GM12878 (cell line): ENCODE measurements at regions not wholly inside any gene's neighbourhood (a gene's known extent, or its start where the extent isn't known, plus 50 kb on each side); places are given as distances from the start of the nearest gene placed in this dataset.

ENCODE experiments used
- ATAC-seq: fragments of 200-7000 bp; cut with Tn5 transposase; 3 replicates; pipeline ENCODE4 v1.9.1; 2020; ENCODE audit warnings: mild to moderate bottlenecking, moderate library complexity
- BruUV-seq: library from RNA; stranded (reverse); fragments of 400-500 nt; replicated peaks from 2 replicates; lab custom pipeline; 2021; lab: Mats Ljungman, UMichigan
- CTCF ChIA-PET: fragments of 300-600 bp; sonication (Branson Sonifier 250); formaldehyde crosslinking; extraction: SDS; loops from one replicate; lab custom pipeline; 2021; ENCODE audit warnings: inconsistent platforms; lab: Yijun Ruan, JAX
- POLR2A ChIA-PET: fragments of 350-600 bp; formaldehyde crosslinking; extraction: SDS; loops from one replicate; lab custom pipeline; 2021; ENCODE audit warnings: inconsistent platforms; lab: Charles Lee
- RAD21 ChIA-PET: fragments of 300-600 bp; sonication (Branson Sonifier 250); formaldehyde crosslinking; loops from one replicate; lab custom pipeline; 2023; ENCODE audit warnings: antibody characterized with exemption; ENCODE audit not compliant: unreplicated experiment; lab: Charles Lee
- SMC1A ChIA-PET: fragments of 300-600 bp; sonication (Branson Sonifier 250); formaldehyde crosslinking; loops from one replicate; lab custom pipeline; 2023; ENCODE audit not compliant: unreplicated experiment, uncharacterized antibody; lab: Charles Lee
- DNase-seq: peaks from one replicate; pipeline ENCODE4 v3.0.0-alpha.2; 2011; ENCODE audit warnings: low read depth, low spot score
- FAIRE-seq: peaks from 3 replicates; lab custom pipeline; 2011; peaks lifted over from hg19 to GRCh38; lab: Jason Lieb, UNC
- H2AFZ ChIP-seq: 2 replicates; pipeline ENCODE4 v1.6.0; 2011; ENCODE audit warnings: low read depth, low read length, control low read depth; ENCODE audit not compliant: control insufficient read depth
- H3K27ac ChIP-seq: 2 replicates; pipeline ENCODE4 v1.5.1; 2011; ENCODE audit warnings: control low read depth; ENCODE audit not compliant: control insufficient read depth, insufficient read depth
- H3K27me3 ChIP-seq, 2 experiments: replicated peaks in 1 of 2; 2 replicates each; pipeline versions ENCODE4 v1.6.0 to v1.6.1; 2011; ENCODE audit warnings: low read length in 1 of 2; ENCODE audit not compliant: control insufficient read depth in 2 of 2, insufficient read depth in 2 of 2
- H3K36me3 ChIP-seq, 2 experiments: 2 replicates each; pipeline ENCODE4 v1.5.1; 2011; ENCODE audit warnings: low read length in 1 of 2; ENCODE audit not compliant: control insufficient read depth in 2 of 2, insufficient read depth in 2 of 2
- H3K4me1 ChIP-seq: 2 replicates; pipeline ENCODE4 v1.6.1; 2011; ENCODE audit warnings: mild to moderate bottlenecking, low read length, moderate library complexity, mixed read lengths; ENCODE audit not compliant: control insufficient read depth, insufficient read depth
- H3K4me2 ChIP-seq: 2 replicates; pipeline ENCODE4 v1.6.0; 2011; ENCODE audit warnings: control low read depth; ENCODE audit not compliant: control insufficient read depth, insufficient read depth
- H3K4me3 ChIP-seq: fragments of 200-600 bp; sonication (generic); 2 replicates; pipeline ENCODE4 v1.5.1; 2016
- H3K79me2 ChIP-seq: 2 replicates; pipeline ENCODE4 v1.6.0; 2011; ENCODE audit warnings: low read length; ENCODE audit not compliant: control insufficient read depth, insufficient read depth
- H3K9ac ChIP-seq: 2 replicates; pipeline ENCODE4 v1.8.0; 2011; ENCODE audit warnings: low read length, control low read depth, mixed read lengths; ENCODE audit not compliant: control insufficient read depth, insufficient read depth
- H3K9me3 ChIP-seq: replicated peaks from 3 replicates; pipeline ENCODE4 v1.5.1; 2011; ENCODE audit warnings: mild to moderate bottlenecking, low read length; ENCODE audit not compliant: control insufficient read depth, insufficient read depth
- H4K20me1 ChIP-seq: 2 replicates; pipeline ENCODE4 v1.6.0; 2011; ENCODE audit not compliant: control insufficient read depth, insufficient read depth
- EGR1 ChIP-seq, 2 experiments: IDR thresholded peaks; 1 replicate in 1 of 2; 2 replicates in 1 of 2; pipeline ENCODE4 v1.6.1; 2011 to 2012; ENCODE audit warnings: low read depth in 2 of 2, low read length in 2 of 2, borderline replicate concordance in 1 of 2, mild to moderate bottlenecking in 1 of 2, moderate library complexity in 1 of 2
- FOXM1 ChIP-seq: IDR thresholded peaks from 2 replicates; pipeline ENCODE4 v1.6.1; 2012; ENCODE audit warnings: low read depth, mild to moderate bottlenecking, inconsistent platforms, low read length, moderate library complexity
- GABPA ChIP-seq: IDR thresholded peaks from 2 replicates; pipeline ENCODE4 v1.6.1; 2014; ENCODE audit warnings: antibody characterized with exemption, low read depth, mild to moderate bottlenecking, inconsistent platforms
- NR2F1 ChIP-seq: fragments of 450-650 bp; conservative IDR thresholded peaks from 2 replicates; pipeline ENCODE4 v1.6.1; 2017; ENCODE audit warnings: mild to moderate bottlenecking
- RAD21 ChIP-seq: IDR thresholded peaks from 2 replicates; pipeline ENCODE4 v1.6.1; 2011; ENCODE audit warnings: mild to moderate bottlenecking, low read depth, low read length, moderate library complexity; ENCODE audit not compliant: insufficient read depth
- SUPT20H ChIP-seq: IDR thresholded peaks from 2 replicates; pipeline ENCODE4 v1.6.1; 2011; ENCODE audit warnings: low read depth, mild to moderate bottlenecking, low read length, moderate library complexity, borderline replicate concordance; ENCODE audit not compliant: control insufficient read depth
- TAF1 ChIP-seq: IDR thresholded peaks from 2 replicates; pipeline ENCODE4 v1.6.1; 2011; ENCODE audit warnings: mild to moderate bottlenecking, low read depth, low read length, borderline replicate concordance
- WRNIP1 ChIP-seq: IDR thresholded peaks from 2 replicates; pipeline ENCODE4 v1.6.1; 2011; ENCODE audit warnings: low read depth, low read length, improper control_type of control experiment, borderline replicate concordance
- ZNF274 ChIP-seq: IDR thresholded peaks from one replicate; pipeline ENCODE4 v1.8.0; 2011; ENCODE audit not compliant: insufficient read length, insufficient read depth
- WGBS: methylation state at CpG from one replicate; pipeline ENCODE4 v1.1.6; 2016; ENCODE audit warnings: low lambda C conversion rate; ENCODE audit not compliant: insufficient replicate concordance, insufficient coverage; ENCODE audit errors: missing lambda C conversion rate; 5-methylcytosine and 5-hydroxymethylcytosine counted together
- in situ Hi-C: fragments of 300-500 bp; cut with MboI; formaldehyde crosslinking; loops from 9 replicates; pipeline ENCODE4 v1.14.3; 2018; ENCODE audit warnings: mixed read lengths
- intact Hi-C: fragments of 100-400 bp; cut with micrococcal nuclease; formaldehyde crosslinking; loops from one replicate; pipeline ENCODE4 v1.14.2; 2022; ENCODE audit not compliant: unreplicated experiment
- TF ChIP-seq, protein P1 (sequence below): fragments of 150-350 bp; IDR thresholded peaks from 2 replicates; pipeline ENCODE4 v1.6.1; 2016; ENCODE audit warnings: low read depth, low read length
- TF ChIP-seq, protein P2 (sequence below): fragments of 450-650 bp; IDR thresholded peaks from 2 replicates; pipeline ENCODE4 v1.6.1; 2016; ENCODE audit warnings: mild to moderate bottlenecking

DNA sequence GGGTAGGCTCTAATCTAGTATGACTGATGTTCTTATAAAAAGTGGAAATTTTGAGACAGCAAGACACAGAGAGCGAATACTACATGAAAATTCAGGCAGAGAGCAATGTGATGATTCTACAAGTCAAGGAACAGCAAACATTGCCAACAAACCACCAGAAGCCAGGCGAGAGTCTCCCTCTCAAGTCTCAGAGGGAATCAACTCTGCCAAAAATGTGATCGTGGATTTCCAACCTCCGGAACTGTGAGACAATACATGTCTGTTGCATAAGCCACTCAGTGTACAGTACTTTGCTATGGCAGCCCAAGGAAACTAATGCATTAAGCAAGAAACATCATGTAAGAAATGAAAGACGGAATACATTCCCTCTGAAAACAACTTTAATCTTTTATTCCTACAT is 52.1 kb upstream of the CCNG1 start (continued):
- TF ChIP-seq NR2F1 (no peak), RAD21 (no peak)

DNA sequence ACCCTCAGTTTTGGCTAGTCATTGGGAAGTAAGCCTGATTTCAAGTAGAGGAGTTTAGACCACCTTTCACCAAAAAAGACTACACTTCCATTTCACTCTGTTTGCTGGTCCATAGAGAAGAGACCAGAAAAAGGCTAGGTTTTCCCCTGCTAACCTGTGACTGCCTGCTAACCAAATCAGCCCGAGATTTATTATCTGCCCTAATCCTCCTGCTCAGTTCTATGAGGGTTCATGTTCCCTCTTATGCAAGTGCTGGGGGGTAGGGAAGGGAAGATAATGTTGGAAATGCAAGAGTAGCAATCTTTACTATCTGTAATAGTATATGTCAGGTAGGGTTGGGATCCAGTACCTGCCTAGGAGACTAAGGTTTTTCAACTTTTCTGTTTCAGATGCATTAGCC is 51.6 kb upstream of the CCNG1 start:
- POLR2A ChIA-PET = no interaction called here
- FAIRE-seq (no peak), ATAC-seq (no peak), DNase-seq (no peak)
- SMC1A ChIA-PET = no interaction called here
- 4% methylated on average over 1 of the region's 1 CpG for WGBS
- in situ Hi-C loops = no loop called here
- Histone ChIP-seq H3K36me3 (no peaks in the 10 kb centered on the region), H3K4me1 (no peaks in the 10 kb centered on the region), H3K9ac (no peak overlapping the region), H3K4me2 (no peak overlapping the region), H2AFZ (no peak overlapping the region), H3K27ac (no peak overlapping the region), H3K4me3 (no peak overlapping the region), H3K79me2 (no peaks in the 10 kb centered on the region), H3K9me3 (no peaks in the 10 kb centered on the region; the same call in 2 of the 3 replicates), H3K27me3 (no peaks in the 10 kb centered on the region), H4K20me1 (no peaks in the 10 kb centered on the region)
- no TSS peak for BruUV-seq
- TF ChIP-seq WRNIP1 = no peak
- RAD21 ChIA-PET = no interaction called here
- CTCF ChIA-PET = no interaction called here
- intact Hi-C loops = no loop called here

DNA sequence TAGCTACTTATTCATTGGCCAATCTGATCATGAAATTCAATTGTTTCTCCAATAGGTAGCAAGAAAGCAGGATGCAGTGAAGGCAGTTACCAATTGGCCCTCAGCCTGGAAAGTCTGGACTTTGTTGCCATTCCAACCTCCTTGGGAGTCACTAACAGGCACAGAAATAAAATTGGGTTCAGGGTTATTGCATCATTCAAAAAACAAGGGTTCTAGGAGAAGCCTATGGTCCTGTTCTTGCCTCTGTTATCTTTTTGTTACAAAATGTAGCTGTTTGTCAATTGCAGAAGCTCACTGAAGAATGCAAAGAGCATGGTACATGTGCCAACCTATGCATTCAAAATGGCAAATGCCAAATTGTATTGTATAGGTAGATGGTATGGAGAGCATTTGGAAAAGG is 51.0 kb upstream of the CCNG1 start:
- SMC1A ChIA-PET = no interaction called here
- H3K27me3 ChIP-seq = no peaks in the 10 kb centered on the region
- H3K4me2 ChIP-seq = no peak overlapping the region
- no peaks in the 10 kb centered on the region for H3K4me1 ChIP-seq
- no peaks in the 10 kb centered on the region; the same call in 2 of the 3 replicates for H3K9me3 ChIP-seq
- no peaks in the 10 kb centered on the region for H3K36me3 ChIP-seq
- DNase-seq = no peak
- no peak for FAIRE-seq
- H3K79me2 ChIP-seq = no peaks in the 10 kb centered on the region
- no TSS peak for BruUV-seq
- ATAC-seq = no peak
- CTCF ChIA-PET = no interaction called here
- H3K27ac ChIP-seq = no peak overlapping the region
- intact Hi-C loops (no loop called here), in situ Hi-C loops (no loop called here)
- H3K4me3 ChIP-seq = no peak overlapping the region
- POLR2A ChIA-PET = no interaction called here
- no peak overlapping the region for H2AFZ ChIP-seq
- H4K20me1 ChIP-seq = no peaks in the 10 kb centered on the region
- no peak overlapping the region for H3K9ac ChIP-seq
- RAD21 ChIA-PET = no interaction called here
- TF ChIP-seq TAF1 (no peak), SUPT20H (no peak), ZNF274 (no peak), GABPA (no peak), EGR1 (IDR thresholded peaks at IDR 0.05; ENCODE audit: borderline replicate concordance in 1 of 2, low read depth in 2 of 2, low read length in 2 of 2) (no peak), FOXM1 (no peak)
- TF ChIP-seq, protein P1, sequence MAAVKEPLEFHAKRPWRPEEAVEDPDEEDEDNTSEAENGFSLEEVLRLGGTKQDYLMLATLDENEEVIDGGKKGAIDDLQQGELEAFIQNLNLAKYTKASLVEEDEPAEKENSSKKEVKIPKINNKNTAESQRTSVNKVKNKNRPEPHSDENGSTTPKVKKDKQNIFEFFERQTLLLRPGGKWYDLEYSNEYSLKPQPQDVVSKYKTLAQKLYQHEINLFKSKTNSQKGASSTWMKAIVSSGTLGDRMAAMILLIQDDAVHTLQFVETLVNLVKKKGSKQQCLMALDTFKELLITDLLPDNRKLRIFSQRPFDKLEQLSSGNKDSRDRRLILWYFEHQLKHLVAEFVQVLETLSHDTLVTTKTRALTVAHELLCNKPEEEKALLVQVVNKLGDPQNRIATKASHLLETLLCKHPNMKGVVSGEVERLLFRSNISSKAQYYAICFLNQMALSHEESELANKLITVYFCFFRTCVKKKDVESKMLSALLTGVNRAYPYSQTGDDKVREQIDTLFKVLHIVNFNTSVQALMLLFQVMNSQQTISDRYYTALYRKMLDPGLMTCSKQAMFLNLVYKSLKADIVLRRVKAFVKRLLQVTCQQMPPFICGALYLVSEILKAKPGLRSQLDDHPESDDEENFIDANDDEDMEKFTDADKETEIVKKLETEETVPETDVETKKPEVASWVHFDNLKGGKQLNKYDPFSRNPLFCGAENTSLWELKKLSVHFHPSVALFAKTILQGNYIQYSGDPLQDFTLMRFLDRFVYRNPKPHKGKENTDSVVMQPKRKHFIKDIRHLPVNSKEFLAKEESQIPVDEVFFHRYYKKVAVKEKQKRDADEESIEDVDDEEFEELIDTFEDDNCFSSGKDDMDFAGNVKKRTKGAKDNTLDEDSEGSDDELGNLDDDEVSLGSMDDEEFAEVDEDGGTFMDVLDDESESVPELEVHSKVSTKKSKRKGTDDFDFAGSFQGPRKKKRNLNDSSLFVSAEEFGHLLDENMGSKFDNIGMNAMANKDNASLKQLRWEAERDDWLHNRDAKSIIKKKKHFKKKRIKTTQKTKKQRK = no peak
- TF ChIP-seq, protein P2, sequence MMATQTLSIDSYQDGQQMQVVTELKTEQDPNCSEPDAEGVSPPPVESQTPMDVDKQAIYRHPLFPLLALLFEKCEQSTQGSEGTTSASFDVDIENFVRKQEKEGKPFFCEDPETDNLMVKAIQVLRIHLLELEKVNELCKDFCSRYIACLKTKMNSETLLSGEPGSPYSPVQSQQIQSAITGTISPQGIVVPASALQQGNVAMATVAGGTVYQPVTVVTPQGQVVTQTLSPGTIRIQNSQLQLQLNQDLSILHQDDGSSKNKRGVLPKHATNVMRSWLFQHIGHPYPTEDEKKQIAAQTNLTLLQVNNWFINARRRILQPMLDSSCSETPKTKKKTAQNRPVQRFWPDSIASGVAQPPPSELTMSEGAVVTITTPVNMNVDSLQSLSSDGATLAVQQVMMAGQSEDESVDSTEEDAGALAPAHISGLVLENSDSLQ = no peak
